ENCODE measurements at regions not wholly inside any gene's neighbourhood (a gene's known extent, or its start where the extent isn't known, plus 50 kb on each side); places are given as distances from the start of the nearest gene placed in this dataset.

DNA sequence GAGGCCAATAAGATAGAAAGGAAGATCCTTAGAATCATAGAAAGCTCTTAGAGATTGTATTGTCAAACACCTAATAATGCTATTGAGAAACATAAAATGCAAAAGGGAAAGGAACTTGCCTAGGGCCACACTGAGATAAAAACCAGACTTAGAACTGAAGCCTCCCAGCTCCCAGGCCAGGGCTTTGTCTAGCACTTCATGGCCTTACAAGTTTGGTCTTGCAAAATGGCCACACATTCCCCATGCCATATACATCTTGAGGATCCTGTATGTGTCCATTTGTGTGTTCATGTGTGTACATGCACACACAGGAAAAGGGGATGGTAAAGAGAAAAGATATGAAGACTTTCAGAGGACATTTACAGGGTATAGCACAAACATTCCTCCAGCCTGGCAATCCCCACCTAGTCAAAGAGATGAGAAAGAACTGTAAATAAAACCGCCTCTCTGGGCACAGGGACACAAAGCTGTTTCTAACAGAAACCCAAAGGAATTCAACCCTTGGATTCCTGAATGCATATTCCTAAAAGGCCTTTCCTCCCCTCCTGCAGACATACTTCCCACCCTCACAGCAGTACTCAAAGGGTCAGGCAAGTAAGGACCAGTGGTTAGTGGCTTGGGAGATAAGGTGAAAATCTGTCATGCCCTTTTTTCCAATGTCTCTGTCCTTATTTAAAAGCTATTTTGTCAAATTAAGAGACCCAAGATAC lies 99.7 kb upstream of the KLHL29 start (continued):
- TF ChIP-seq, protein P1, sequence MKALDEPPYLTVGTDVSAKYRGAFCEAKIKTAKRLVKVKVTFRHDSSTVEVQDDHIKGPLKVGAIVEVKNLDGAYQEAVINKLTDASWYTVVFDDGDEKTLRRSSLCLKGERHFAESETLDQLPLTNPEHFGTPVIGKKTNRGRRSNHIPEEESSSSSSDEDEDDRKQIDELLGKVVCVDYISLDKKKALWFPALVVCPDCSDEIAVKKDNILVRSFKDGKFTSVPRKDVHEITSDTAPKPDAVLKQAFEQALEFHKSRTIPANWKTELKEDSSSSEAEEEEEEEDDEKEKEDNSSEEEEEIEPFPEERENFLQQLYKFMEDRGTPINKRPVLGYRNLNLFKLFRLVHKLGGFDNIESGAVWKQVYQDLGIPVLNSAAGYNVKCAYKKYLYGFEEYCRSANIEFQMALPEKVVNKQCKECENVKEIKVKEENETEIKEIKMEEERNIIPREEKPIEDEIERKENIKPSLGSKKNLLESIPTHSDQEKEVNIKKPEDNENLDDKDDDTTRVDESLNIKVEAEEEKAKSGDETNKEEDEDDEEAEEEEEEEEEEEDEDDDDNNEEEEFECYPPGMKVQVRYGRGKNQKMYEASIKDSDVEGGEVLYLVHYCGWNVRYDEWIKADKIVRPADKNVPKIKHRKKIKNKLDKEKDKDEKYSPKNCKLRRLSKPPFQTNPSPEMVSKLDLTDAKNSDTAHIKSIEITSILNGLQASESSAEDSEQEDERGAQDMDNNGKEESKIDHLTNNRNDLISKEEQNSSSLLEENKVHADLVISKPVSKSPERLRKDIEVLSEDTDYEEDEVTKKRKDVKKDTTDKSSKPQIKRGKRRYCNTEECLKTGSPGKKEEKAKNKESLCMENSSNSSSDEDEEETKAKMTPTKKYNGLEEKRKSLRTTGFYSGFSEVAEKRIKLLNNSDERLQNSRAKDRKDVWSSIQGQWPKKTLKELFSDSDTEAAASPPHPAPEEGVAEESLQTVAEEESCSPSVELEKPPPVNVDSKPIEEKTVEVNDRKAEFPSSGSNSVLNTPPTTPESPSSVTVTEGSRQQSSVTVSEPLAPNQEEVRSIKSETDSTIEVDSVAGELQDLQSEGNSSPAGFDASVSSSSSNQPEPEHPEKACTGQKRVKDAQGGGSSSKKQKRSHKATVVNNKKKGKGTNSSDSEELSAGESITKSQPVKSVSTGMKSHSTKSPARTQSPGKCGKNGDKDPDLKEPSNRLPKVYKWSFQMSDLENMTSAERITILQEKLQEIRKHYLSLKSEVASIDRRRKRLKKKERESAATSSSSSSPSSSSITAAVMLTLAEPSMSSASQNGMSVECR (CRISPR knock-in tag; IDR thresholded peaks at IDR 0.05; ENCODE audit: borderline replicate concordance): no peak
- TF ChIP-seq TCF7 (CRISPR knock-in tag; IDR thresholded peaks at IDR 0.05; ENCODE audit: low read depth) (no peak), SMAD4 (CRISPR knock-in tag; IDR thresholded peaks at IDR 0.05) (no peak), ZNF416 (CRISPR knock-in tag; IDR thresholded peaks at IDR 0.05) (no peak), CBFB (CRISPR knock-in tag; IDR thresholded peaks at IDR 0.05; ENCODE audit: low read depth) (no peak), GTF2I (CRISPR knock-in tag; conservative IDR thresholded peaks at IDR 0.05) (no peak)

DNA sequence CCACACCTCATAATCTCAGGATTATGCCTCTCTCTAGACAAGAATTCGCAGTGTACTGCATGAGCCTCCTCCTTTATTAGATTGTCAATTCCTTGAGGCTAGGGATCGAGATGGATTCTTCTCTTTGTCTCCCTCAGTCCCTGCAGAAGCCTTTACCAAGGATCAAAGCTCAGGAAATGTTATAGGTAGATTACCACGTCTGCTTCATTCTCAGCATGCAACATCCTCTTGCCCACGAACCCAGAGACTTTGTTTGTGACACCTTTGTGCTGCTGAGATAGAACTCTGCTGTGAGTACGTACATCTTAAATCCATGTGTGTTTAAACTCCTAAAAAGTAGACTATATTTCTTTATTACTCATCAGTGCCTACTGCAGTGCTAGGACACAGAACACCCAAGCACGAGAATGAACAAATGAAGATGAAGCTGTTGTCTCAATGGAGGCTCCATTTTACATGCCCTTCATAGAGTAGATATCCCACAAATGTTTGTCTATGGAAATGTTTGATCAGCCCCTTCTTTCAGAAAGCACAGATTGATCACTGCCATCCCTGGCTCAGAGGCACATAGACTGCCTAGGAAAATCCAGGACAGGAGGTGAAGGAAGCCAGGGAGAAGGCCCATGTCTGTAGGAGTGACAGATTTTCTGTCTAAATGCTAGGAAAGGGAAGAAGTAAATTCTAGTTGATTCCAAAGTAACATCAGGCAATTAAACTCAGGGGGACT lies 98.8 kb upstream of the KLHL29 start:
- DNase-seq (ENCODE audit: low spot score): no peak
- H3K4me1 Mint-ChIP-seq: peaks cover 27% of the 10 kb centered on the region
- no peaks in the 10 kb centered on the region for H3K27me3 Mint-ChIP-seq (ENCODE audit: low read depth)
- no peak for TF ChIP-seq JAZF1 (CRISPR knock-in tag; IDR thresholded peaks at IDR 0.05)
- TF ChIP-seq, protein P2, sequence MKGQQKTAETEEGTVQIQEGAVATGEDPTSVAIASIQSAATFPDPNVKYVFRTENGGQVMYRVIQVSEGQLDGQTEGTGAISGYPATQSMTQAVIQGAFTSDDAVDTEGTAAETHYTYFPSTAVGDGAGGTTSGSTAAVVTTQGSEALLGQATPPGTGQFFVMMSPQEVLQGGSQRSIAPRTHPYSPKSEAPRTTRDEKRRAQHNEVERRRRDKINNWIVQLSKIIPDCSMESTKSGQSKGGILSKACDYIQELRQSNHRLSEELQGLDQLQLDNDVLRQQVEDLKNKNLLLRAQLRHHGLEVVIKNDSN (CRISPR knock-in tag; IDR thresholded peaks at IDR 0.05): no peak
- no peak for TF ChIP-seq ELF4 (CRISPR knock-in tag; IDR thresholded peaks at IDR 0.05; ENCODE audit: low read depth)
- TF ChIP-seq, protein P3, sequence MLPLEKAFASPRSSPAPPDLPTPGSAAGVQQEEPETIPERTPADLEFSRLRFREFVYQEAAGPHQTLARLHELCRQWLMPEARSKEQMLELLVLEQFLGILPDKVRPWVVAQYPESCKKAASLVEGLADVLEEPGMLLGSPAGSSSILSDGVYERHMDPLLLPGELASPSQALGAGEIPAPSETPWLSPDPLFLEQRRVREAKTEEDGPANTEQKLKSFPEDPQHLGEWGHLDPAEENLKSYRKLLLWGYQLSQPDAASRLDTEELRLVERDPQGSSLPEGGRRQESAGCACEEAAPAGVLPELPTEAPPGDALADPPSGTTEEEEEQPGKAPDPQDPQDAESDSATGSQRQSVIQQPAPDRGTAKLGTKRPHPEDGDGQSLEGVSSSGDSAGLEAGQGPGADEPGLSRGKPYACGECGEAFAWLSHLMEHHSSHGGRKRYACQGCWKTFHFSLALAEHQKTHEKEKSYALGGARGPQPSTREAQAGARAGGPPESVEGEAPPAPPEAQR (CRISPR knock-in tag; IDR thresholded peaks at IDR 0.05): no peak
- TF ChIP-seq OVOL2 (CRISPR knock-in tag; IDR thresholded peaks at IDR 0.05; ENCODE audit: borderline replicate concordance): no peak
- H3K36me3 Mint-ChIP-seq: no peaks in the 10 kb centered on the region
- POLR2A ChIA-PET: no interaction called here
- no peak for ATAC-seq
- H3K27ac Mint-ChIP-seq: no peak overlapping the region
- CTCF ChIA-PET: interaction anchor here (0.6 to 0.9 kb wide), 3 partner anchors 169 to 931 kb away, joined by 3 read pairs; no protein-coding TSS in a partner anchor
- peaks cover 8% of the 10 kb centered on the region for H3K9me3 Mint-ChIP-seq
- H3K4me3 Mint-ChIP-seq: no peak overlapping the region

DNA sequence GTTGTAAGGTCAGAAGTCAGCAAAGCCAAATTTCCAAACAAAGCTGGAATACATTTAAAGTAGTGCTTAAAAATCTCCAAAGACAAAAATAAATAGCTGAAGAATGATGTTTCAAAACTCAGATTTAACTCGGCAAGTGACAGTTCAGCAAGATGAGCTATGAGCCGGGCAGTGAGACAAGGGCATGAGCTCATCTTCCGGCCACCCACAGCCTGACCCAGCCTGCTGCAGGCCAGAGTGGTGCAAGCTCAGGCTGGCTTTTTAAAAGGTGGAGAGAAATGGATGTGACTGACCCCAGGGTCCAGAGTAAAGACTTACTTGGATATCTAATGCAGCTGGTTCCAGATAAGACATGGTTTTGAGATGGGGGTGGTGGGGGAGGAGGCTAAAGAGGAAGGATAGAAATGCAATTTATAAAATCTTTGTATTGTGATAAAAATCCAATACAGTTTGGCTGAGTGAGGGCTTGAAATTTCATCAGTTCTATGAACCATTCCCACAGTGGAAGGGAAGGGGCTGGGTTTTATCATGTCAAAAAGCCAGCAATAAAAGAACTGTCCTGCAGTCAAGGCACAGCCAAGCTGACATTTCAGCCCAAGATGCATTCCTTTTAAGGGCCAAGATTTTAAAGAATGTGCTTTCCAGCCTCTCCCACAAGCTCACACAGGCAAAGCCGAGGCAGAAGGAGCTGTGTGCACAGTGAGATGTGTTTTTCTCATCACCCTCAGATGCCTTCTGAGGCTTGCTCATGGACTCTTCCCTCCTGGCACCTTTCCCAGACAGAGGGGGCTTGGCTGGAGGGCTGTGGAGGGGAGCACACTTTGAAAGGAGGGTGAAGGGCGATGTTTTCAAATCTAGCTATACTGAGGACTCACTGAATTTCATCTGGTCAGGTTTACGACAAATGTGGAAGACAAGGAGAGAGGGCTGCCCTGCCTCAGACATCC lies 97.9 kb upstream of the KLHL29 start:
- ChIA-PET POLR2A (no interaction called here), CTCF (interaction anchor here (0.6 to 0.9 kb wide), 3 partner anchors 66 to 932 kb away, joined by 3 read pairs; no protein-coding TSS in a partner anchor)
- Mint-ChIP-seq H3K9me3 (peaks cover 4% of the 10 kb centered on the region), H3K27me3 (ENCODE audit: low read depth) (no peaks in the 10 kb centered on the region), H3K4me3 (no peak overlapping the region), H3K36me3 (no peaks in the 10 kb centered on the region), H3K4me1 (peaks cover 27% of the 10 kb centered on the region), H3K27ac (no peak overlapping the region)
- no peak for DNase-seq (ENCODE audit: low spot score)
- ATAC-seq: peak; percentile 64
- TF ChIP-seq MYBL2 (CRISPR knock-in tag; IDR thresholded peaks at IDR 0.05): no peak

All from WTC11 (cell line).